ENCODE measurements at regions not wholly inside any gene's neighbourhood (a gene's known extent, or its start where the extent isn't known, plus 50 kb on each side); places are given as distances from the start of the nearest gene placed in this dataset.

DNA sequence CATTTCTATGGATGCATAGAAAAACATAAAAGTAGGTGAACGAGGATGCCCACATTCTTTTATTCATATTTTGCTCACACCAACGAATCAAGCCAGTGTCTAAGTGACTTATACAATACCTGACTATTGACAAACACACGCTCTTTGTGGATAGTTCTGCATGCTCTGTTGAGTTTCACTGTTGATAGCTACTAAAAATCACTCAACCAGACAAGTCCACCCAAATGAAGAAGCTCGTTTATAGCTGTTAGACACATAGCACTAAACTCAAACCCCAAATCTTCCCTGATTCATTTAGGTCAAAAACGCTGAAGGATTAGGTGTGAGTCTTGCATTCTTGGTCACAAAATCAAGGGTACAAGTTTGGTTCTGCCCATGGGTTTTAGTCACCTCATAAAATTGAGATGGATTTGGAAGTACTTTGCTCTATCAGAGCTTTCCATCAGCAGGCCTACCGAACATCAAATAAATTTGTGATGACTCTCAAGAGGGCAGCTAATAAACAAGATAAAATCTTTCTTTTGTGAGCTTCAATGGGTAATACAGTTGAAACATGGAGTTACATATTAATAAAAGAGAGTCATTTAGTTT lies 92.7 kb upstream of the ETAA1 start:
- TF ChIP-seq POLR2A (IDR thresholded peaks at IDR 0.05) (no peak), CTCF (IDR thresholded peaks at IDR 0.05 in 4 of 5, conservative IDR thresholded peaks at IDR 0.05 in 1 of 5) (no peak)
